ENCODE measurements at regions not wholly inside any gene's neighbourhood (a gene's known extent, or its start where the extent isn't known, plus 50 kb on each side); places are given as distances from the start of the nearest gene placed in this dataset.
"Not testable (repeated sequence)": the region's sequence is repeated elsewhere in the genome, so short reads cannot be mapped to it uniquely, and the experiment has no call there.

- DNase-seq: no peak
Observed at GRCh38 chr1:90823686-90824085, 106.6 kb upstream of the BARHL2 start.

- no peak for DNase-seq
Observed at GRCh38 chr1:90821788-90822359, 104.8 kb upstream of the BARHL2 start.

- no peak for DNase-seq
Observed at GRCh38 chr1:90821152-90821787, 104.2 kb upstream of the BARHL2 start.

GRCh38 chr1:90820745-90821144, 103.6 kb upstream of the BARHL2 start:
- DNase-seq: no peak

- DNase-seq: no peak
Observed at GRCh38 chr1:90817399-90817798, 100.3 kb upstream of the BARHL2 start.

GRCh38 chr1:90812237-90812636, 95.1 kb upstream of the BARHL2 start:
- not testable (repeated sequence) for DNase-seq

- not testable (repeated sequence) for DNase-seq
Observed at GRCh38 chr1:90811444-90811950, 94.4 kb upstream of the BARHL2 start.

GRCh38 chr1:90810681-90811080, 93.6 kb upstream of the BARHL2 start:
- no peak for DNase-seq

- DNase-seq: no peak
Observed at GRCh38 chr1:90809996-90810395, 92.9 kb upstream of the BARHL2 start.

- no peak for DNase-seq
Observed at GRCh38 chr1:90809093-90809492, 92.0 kb upstream of the BARHL2 start.

- DNase-seq: no peak
Observed at GRCh38 chr1:90807329-90807728, 90.2 kb upstream of the BARHL2 start.

GRCh38 chr1:90802622-90803021, 85.5 kb upstream of the BARHL2 start:
- no peak for DNase-seq

GRCh38 chr1:90800012-90800717, 83.1 kb upstream of the BARHL2 start:
- DNase-seq: no peak

- no peak for DNase-seq
Observed at GRCh38 chr1:90799326-90799725, 82.2 kb upstream of the BARHL2 start.

- DNase-seq: no peak
Observed at GRCh38 chr1:90798883-90799282, 81.8 kb upstream of the BARHL2 start.

GRCh38 chr1:90798344-90798743, 81.2 kb upstream of the BARHL2 start:
- DNase-seq: no peak

- no peak for DNase-seq
Observed at GRCh38 chr1:90795431-90795830, 78.3 kb upstream of the BARHL2 start.

- DNase-seq: no peak
Observed at GRCh38 chr1:90786709-90787108, 69.6 kb upstream of the BARHL2 start.

GRCh38 chr1:90784186-90784847, 67.2 kb upstream of the BARHL2 start:
- DNase-seq: no peak

- DNase-seq: no peak
Observed at GRCh38 chr1:90783181-90783580, 66.1 kb upstream of the BARHL2 start.

GRCh38 chr1:90782046-90782445, 64.9 kb upstream of the BARHL2 start:
- DNase-seq: no peak

GRCh38 chr1:90781534-90781933, 64.4 kb upstream of the BARHL2 start:
- no peak for DNase-seq

- no peak for DNase-seq
Observed at GRCh38 chr1:90780981-90781380, 63.9 kb upstream of the BARHL2 start.

- DNase-seq: no peak
Observed at GRCh38 chr1:90779573-90779972, 62.5 kb upstream of the BARHL2 start.
